GM19452 (cell line): ENCODE measurements at regions not wholly inside any gene's neighbourhood (a gene's known extent, or its start where the extent isn't known, plus 50 kb on each side); places are given as distances from the start of the nearest gene placed in this dataset.
A peak's percentile ranks its signal among the peaks of the same experiment; 100 is the strongest.

ENCODE experiments used
- ATAC-seq: cut with Tn5 transposase; IDR thresholded peaks from one replicate; pipeline ENCODE4 v1.9.1; 2021; ENCODE audit not compliant: unreplicated experiment

GRCh38 chr14:49994951-49995561, 102.2 kb downstream of the ARF6 start:
- ATAC-seq = no peak

- ATAC-seq = no peak
Measured at GRCh38 chr14:49997991-49998390, 105.1 kb downstream of the ARF6 start.

GRCh38 chr14:49999146-49999761, 106.4 kb downstream of the ARF6 start:
- peak; percentile 49 for ATAC-seq

- no peak for ATAC-seq
Measured at GRCh38 chr14:49999826-50000379, 107.0 kb downstream of the ARF6 start.

- no peak for ATAC-seq
Measured at GRCh38 chr14:50000380-50001150, 107.7 kb downstream of the ARF6 start.

GRCh38 chr14:50001151-50001998, 108.5 kb downstream of the ARF6 start:
- no peak for ATAC-seq

GRCh38 chr14:50001999-50002925, 109.4 kb downstream of the ARF6 start:
- no peak for ATAC-seq

- ATAC-seq = no peak
Measured at GRCh38 chr14:50002926-50003212, 110.0 kb downstream of the ARF6 start.

GRCh38 chr14:50003213-50004021, 110.5 kb downstream of the ARF6 start:
- ATAC-seq = peak; percentile 46

GRCh38 chr14:50006141-50006540, 110.2 kb downstream of the VCPKMT start:
- ATAC-seq = no peak

GRCh38 chr14:50007123-50007903, 109.1 kb downstream of the VCPKMT start:
- no peak for ATAC-seq

GRCh38 chr14:50008562-50008961, 107.8 kb downstream of the VCPKMT start:
- ATAC-seq = no peak

GRCh38 chr14:50008974-50009373, 107.4 kb downstream of the VCPKMT start:
- ATAC-seq = no peak

- no peak for ATAC-seq
Measured at GRCh38 chr14:50010752-50011151, 105.6 kb downstream of the VCPKMT start.

- no peak for ATAC-seq
Measured at GRCh38 chr14:50011242-50011641, 105.1 kb downstream of the VCPKMT start.

- ATAC-seq = no peak
Measured at GRCh38 chr14:50012644-50013043, 103.7 kb downstream of the VCPKMT start.

- no peak for ATAC-seq
Measured at GRCh38 chr14:50013198-50013918, 103.0 kb downstream of the VCPKMT start.

- no peak for ATAC-seq
Measured at GRCh38 chr14:50013934-50014333, 102.4 kb downstream of the VCPKMT start.
